PC-3 (cell line): ENCODE measurements at regions not wholly inside any gene's neighbourhood (a gene's known extent, or its start where the extent isn't known, plus 50 kb on each side); places are given as distances from the start of the nearest gene placed in this dataset.

Experiments
- ATAC-seq: fragments of 200-7000 bp; cut with Tn5 transposase; 2 replicates; pipeline ENCODE4 v1.9.1; 2020; ENCODE audit warnings: mild to moderate bottlenecking, moderate library complexity
- BruUV-seq: library from RNA; stranded (reverse); fragments of 400-500 nt; replicated peaks from 2 replicates; lab custom pipeline; 2021; lab: Mats Ljungman, UMichigan
- CTCF ChIA-PET: fragments of 300-600 bp; sonication (Branson Sonifier 250); formaldehyde crosslinking; loops from one replicate; lab custom pipeline; 2022; ENCODE audit warnings: antibody characterized with exemption; lab: Charles Lee
- POLR2A ChIA-PET: fragments of 300-600 bp; sonication (Branson Sonifier 250); formaldehyde crosslinking; loops from one replicate; lab custom pipeline; 2022; ENCODE audit warnings: antibody characterized with exemption; ENCODE audit not compliant: unreplicated experiment; lab: Charles Lee
- DNase-seq: peaks from one replicate; pipeline ENCODE4 v3.0.0-alpha.2; 2015
- H2AFZ ChIP-seq: fragments of 300-600 bp; sonication (generic); 2 replicates; pipeline ENCODE4 v1.6.0; 2016; ENCODE audit warnings: antibody characterized with exemption, low read length
- H3F3A ChIP-seq: fragments of 300-600 bp; sonication (generic); one replicate; pipeline ENCODE4 v1.6.0; 2017; ENCODE audit warnings: antibody characterized with exemption, low read length, control low read depth, mild to moderate bottlenecking; ENCODE audit not compliant: unreplicated experiment
- H3K27ac ChIP-seq: fragments of 300-600 bp; sonication (generic); 2 replicates; pipeline ENCODE4 v1.5.1; 2016; ENCODE audit warnings: mild to moderate bottlenecking, low read length
- H3K27me3 ChIP-seq: fragments of 300-600 bp; sonication (generic); 2 replicates; pipeline ENCODE4 v1.6.1; 2016; ENCODE audit warnings: low read length, mixed read lengths
- H3K36me3 ChIP-seq: fragments of 300-600 bp; sonication (generic); 2 replicates; pipeline ENCODE4 v1.6.1; 2016; ENCODE audit warnings: low read depth, mixed run types, low read length, mixed read lengths
- H3K4me1 ChIP-seq: fragments of 300-600 bp; sonication (generic); 2 replicates; pipeline ENCODE4 v1.5.1; 2016; ENCODE audit warnings: low read length; ENCODE audit not compliant: insufficient read depth
- H3K4me2 ChIP-seq: fragments of 300-600 bp; sonication (generic); 2 replicates; pipeline ENCODE4 v1.6.0; 2016; ENCODE audit warnings: low read length
- H3K4me3 ChIP-seq: fragments of 300-600 bp; sonication (generic); 2 replicates; pipeline ENCODE4 v1.5.1; 2016; ENCODE audit warnings: mild to moderate bottlenecking, low read length, mixed read lengths
- H3K79me2 ChIP-seq: fragments of 300-600 bp; sonication (generic); 2 replicates; pipeline ENCODE4 v1.6.1; 2017; ENCODE audit warnings: low read length, mixed read lengths
- H3K9ac ChIP-seq: fragments of 300-600 bp; sonication (generic); 2 replicates; pipeline ENCODE4 v1.6.0; 2016; ENCODE audit warnings: mild to moderate bottlenecking, low read length
- H3K9me2 ChIP-seq: fragments of 300-600 bp; sonication (generic); replicated peaks from 2 replicates; pipeline ENCODE4 v1.6.1; 2016; ENCODE audit warnings: mixed run types, low read length, mixed read lengths
- H3K9me3 ChIP-seq: fragments of 300-600 bp; sonication (generic); 2 replicates; pipeline ENCODE4 v1.6.1; 2016; ENCODE audit warnings: low read length, mixed read lengths
- H4K20me1 ChIP-seq: fragments of 300-600 bp; sonication (generic); 2 replicates; pipeline ENCODE4 v1.6.1; 2016; ENCODE audit warnings: low read length, mixed read lengths
- EZH2 ChIP-seq: fragments of 300-600 bp; sonication (generic); IDR thresholded peaks from one replicate; pipeline ENCODE4 v1.6.1; 2017; ENCODE audit warnings: antibody characterized with exemption, mild to moderate bottlenecking, low read length; ENCODE audit not compliant: unreplicated experiment
- EZH2phosphoT487 ChIP-seq: fragments of 300-600 bp; sonication (generic); IDR thresholded peaks from 2 replicates; pipeline ENCODE4 v1.6.1; 2018; ENCODE audit warnings: mild to moderate bottlenecking, antibody characterized with exemption, low read length, borderline replicate concordance
- intact Hi-C: fragments of 100-400 bp; cut with micrococcal nuclease; formaldehyde crosslinking; loops from 2 replicates; pipeline ENCODE4 v1.9.0; 2023
- TF ChIP-seq, protein P1 (sequence below): fragments of 300-600 bp; sonication (generic); conservative IDR thresholded peaks from 2 replicates; pipeline ENCODE4 v1.5.1; 2017; ENCODE audit warnings: antibody characterized with exemption, low read depth, mild to moderate bottlenecking, low read length

DNA sequence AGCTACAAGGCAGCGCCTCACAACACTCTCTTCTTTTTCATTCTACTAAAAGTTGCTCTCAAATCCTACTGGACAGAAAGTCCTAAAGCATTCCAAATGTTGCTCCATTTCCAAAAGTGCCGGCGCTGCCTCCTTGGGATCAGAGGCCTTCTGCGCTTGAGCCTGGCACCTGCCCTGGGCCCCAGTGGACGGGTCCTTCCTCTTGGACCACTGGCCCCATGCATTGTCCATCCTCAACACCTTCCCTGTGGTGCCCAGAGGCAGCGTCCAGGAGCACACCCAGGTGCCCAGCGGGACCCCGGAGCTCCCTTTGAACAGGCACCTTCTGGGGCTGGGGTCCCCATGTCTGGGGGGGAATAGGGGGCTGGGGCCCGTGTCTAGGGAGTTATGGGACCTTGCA, 205.2 kb downstream of the ERMARD start:
- no peaks in the 10 kb centered on the region for H3K79me2 ChIP-seq
- intact Hi-C loops: no loop called here
- H3K27me3 ChIP-seq: no peaks in the 10 kb centered on the region
- H3K4me2 ChIP-seq: no peak overlapping the region
- no peaks in the 10 kb centered on the region for H3K9me2 ChIP-seq
- H2AFZ ChIP-seq: no peak overlapping the region
- TF ChIP-seq, protein P1, sequence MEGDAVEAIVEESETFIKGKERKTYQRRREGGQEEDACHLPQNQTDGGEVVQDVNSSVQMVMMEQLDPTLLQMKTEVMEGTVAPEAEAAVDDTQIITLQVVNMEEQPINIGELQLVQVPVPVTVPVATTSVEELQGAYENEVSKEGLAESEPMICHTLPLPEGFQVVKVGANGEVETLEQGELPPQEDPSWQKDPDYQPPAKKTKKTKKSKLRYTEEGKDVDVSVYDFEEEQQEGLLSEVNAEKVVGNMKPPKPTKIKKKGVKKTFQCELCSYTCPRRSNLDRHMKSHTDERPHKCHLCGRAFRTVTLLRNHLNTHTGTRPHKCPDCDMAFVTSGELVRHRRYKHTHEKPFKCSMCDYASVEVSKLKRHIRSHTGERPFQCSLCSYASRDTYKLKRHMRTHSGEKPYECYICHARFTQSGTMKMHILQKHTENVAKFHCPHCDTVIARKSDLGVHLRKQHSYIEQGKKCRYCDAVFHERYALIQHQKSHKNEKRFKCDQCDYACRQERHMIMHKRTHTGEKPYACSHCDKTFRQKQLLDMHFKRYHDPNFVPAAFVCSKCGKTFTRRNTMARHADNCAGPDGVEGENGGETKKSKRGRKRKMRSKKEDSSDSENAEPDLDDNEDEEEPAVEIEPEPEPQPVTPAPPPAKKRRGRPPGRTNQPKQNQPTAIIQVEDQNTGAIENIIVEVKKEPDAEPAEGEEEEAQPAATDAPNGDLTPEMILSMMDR: no peak
- TF ChIP-seq EZH2phosphoT487 (no peak), EZH2 (no peak)
- no peak for DNase-seq
- H3K27ac ChIP-seq: no peak overlapping the region
- ChIA-PET CTCF (no interaction called here), POLR2A (no interaction called here)
- H3K4me1 ChIP-seq: no peaks in the 10 kb centered on the region; the same call in 1 of the 2 replicates
- H3F3A ChIP-seq: no peaks in the 10 kb centered on the region
- no TSS peak for BruUV-seq
- H3K36me3 ChIP-seq: no peaks in the 10 kb centered on the region
- no peak overlapping the region for H3K4me3 ChIP-seq
- no peaks in the 10 kb centered on the region for H3K9me3 ChIP-seq
- H4K20me1 ChIP-seq: no peaks in the 10 kb centered on the region
- no peak overlapping the region for H3K9ac ChIP-seq
- ATAC-seq: no peak

DNA sequence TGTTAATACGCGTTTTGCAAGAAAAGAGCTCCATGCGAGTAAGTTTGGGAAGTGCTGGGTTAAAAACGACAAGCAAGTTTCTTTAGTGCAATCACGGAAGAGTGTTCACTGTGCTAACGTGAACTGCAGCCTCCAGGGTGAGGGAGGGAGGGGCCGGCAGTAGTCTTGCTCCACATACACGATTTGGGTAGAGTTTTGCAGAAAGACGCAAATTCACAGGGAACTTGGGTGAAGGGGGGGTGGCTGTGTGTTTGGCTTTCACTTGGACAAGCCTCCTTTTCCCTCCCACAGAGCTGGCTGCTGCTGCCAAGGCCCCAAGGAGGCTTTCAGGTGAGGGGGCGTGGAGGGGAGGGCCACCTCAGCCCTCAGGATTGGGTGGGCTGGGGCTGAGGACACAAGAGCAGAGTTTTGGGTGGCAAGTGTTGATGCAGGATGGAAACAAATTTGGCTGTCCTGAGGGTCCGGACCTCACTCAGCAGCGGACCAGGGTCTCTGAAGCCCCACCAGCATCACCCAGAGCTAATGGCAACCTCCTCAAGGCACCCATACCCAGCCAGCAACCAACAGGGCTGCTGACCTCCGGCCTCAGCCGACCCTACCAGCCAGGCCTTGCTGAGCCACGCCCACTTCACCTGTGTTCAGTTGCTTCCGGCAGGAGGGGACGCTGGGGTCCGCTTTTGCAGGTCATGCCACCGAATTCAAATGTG, 204.5 kb downstream of the ERMARD start:
- intact Hi-C loops: no loop called here
- Histone ChIP-seq H3K4me3 (no peak overlapping the region), H3K9me3 (no peaks in the 10 kb centered on the region), H2AFZ (no peak overlapping the region), H3K27ac (no peak overlapping the region), H3K4me2 (no peak overlapping the region), H3K27me3 (no peaks in the 10 kb centered on the region), H3K9ac (no peak overlapping the region), H3K4me1 (no peaks in the 10 kb centered on the region; the same call in 1 of the 2 replicates), H3K36me3 (no peaks in the 10 kb centered on the region), H3K9me2 (no peaks in the 10 kb centered on the region), H4K20me1 (no peaks in the 10 kb centered on the region), H3F3A (no peaks in the 10 kb centered on the region), H3K79me2 (no peaks in the 10 kb centered on the region)
- TF ChIP-seq EZH2 (no peak), EZH2phosphoT487 (no peak)
- TF ChIP-seq, protein P1: no peak
- no peak for ATAC-seq
- no TSS peak for BruUV-seq
- DNase-seq: no peak
- CTCF ChIA-PET: no interaction called here
- POLR2A ChIA-PET: no interaction called here

DNA sequence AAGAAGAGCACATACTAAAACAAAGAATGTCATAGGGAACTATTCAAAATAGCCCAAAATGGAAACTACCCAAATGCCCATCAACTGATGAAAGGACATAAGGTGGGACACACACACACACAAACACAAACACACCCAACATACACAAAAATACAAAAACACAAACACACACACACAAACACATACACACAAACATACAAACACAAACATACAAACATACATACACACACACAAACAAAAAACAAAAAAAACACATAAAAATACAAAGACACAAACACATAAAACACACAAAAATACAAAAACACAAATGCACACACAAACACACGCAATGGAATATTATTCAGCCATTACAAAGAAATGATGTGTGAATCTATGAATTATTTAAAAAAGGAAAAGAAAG, 203.6 kb downstream of the ERMARD start:
- no peaks in the 10 kb centered on the region for H3K36me3 ChIP-seq
- H3K4me3 ChIP-seq: no peak overlapping the region
- DNase-seq (no peak), ATAC-seq (no peak)
- intact Hi-C loops: loop anchor here (5.0 kb wide), 1 partner anchor 562 kb away; no protein-coding TSS in a partner anchor
- H3K4me2 ChIP-seq: no peak overlapping the region
- no peaks in the 10 kb centered on the region for H3K9me2 ChIP-seq
- POLR2A ChIA-PET: no interaction called here
- H3K79me2 ChIP-seq: no peaks in the 10 kb centered on the region
- no peak overlapping the region for H3K27ac ChIP-seq
- no TSS peak for BruUV-seq
- H3F3A ChIP-seq: no peaks in the 10 kb centered on the region
- TF ChIP-seq, protein P1: no peak
- TF ChIP-seq EZH2 (no peak), EZH2phosphoT487 (no peak)
- H3K9me3 ChIP-seq: no peaks in the 10 kb centered on the region
- H4K20me1 ChIP-seq: no peaks in the 10 kb centered on the region
- H3K9ac ChIP-seq: no peak overlapping the region
- CTCF ChIA-PET: no interaction called here
- H3K27me3 ChIP-seq: no peaks in the 10 kb centered on the region
- H2AFZ ChIP-seq: no peak overlapping the region
- H3K4me1 ChIP-seq: no peaks in the 10 kb centered on the region; the same call in 1 of the 2 replicates
